H1 (cell line): ENCODE measurements at regions not wholly inside any gene's neighbourhood (a gene's known extent, or its start where the extent isn't known, plus 50 kb on each side); places are given as distances from the start of the nearest gene placed in this dataset.

Source experiments
- CTBP2 ChIP-seq: IDR thresholded peaks from 2 replicates; pipeline ENCODE4 v1.7.0; 2011; ENCODE audit warnings: borderline replicate concordance, mild to moderate bottlenecking, moderate library complexity, mixed read lengths, low read length; ENCODE audit not compliant: insufficient read depth, insufficient read length
- CTCF ChIP-seq, 3 experiments: IDR thresholded peaks; 1 replicate in 2 of 3; 2 replicates in 1 of 3; pipeline versions ENCODE4 v1.5.1 to v1.6.1; 2011; ENCODE audit warnings: low read length in 3 of 3, mild to moderate bottlenecking in 3 of 3, inconsistent platforms in 2 of 3, low read depth in 1 of 3, moderate library complexity in 1 of 3; ENCODE audit not compliant: insufficient read depth in 1 of 3; ENCODE audit errors: control extremely low read depth in 1 of 3
- EZH2 ChIP-seq: fragments of 200-600 bp; sonication (generic); IDR thresholded peaks from 2 replicates; pipeline ENCODE4 v1.7.1; 2012; ENCODE audit warnings: low read depth, mild to moderate bottlenecking, moderate library complexity, low read length, inconsistent platforms; ENCODE audit not compliant: severe bottlenecking
- MAX ChIP-seq: IDR thresholded peaks from 2 replicates; pipeline ENCODE4 v1.6.1; 2012; ENCODE audit warnings: inconsistent platforms
- POLR2A ChIP-seq, 2 experiments: IDR thresholded peaks; 1 replicate in 1 of 2; 2 replicates in 1 of 2; pipeline ENCODE4 v1.6.1; 2011; ENCODE audit warnings: low read depth in 2 of 2, low read length in 2 of 2, mild to moderate bottlenecking in 2 of 2; ENCODE audit errors: control extremely low read depth in 1 of 2
- POLR2AphosphoS5 ChIP-seq: IDR thresholded peaks from 2 replicates; pipeline ENCODE4 v1.6.1; 2011; ENCODE audit warnings: low read depth, low read length
- POU5F1 ChIP-seq: IDR thresholded peaks from 2 replicates; pipeline ENCODE4 v1.6.1; 2011; ENCODE audit warnings: low read depth, mild to moderate bottlenecking, low read length, moderate library complexity
- RAD21 ChIP-seq, 2 experiments: IDR thresholded peaks in 1 of 2; conservative IDR thresholded peaks in 1 of 2; 2 replicates each; pipeline ENCODE4 v1.6.1; 2011; ENCODE audit warnings: low read depth in 2 of 2, low read length in 2 of 2, improper control_type of control experiment in 1 of 2, inconsistent platforms in 1 of 2, mild to moderate bottlenecking in 1 of 2, moderate library complexity in 1 of 2

GRCh38 chr7:98722402-98722801, 105.3 kb downstream of the NPTX2 start:
- TF ChIP-seq POLR2AphosphoS5 (no peak), POU5F1 (no peak), CTCF (IDR thresholded peaks at IDR 0.05; ENCODE audit: control extremely low read depth in 1 of 3, insufficient read depth in 1 of 3, low read depth in 1 of 3, low read length in 3 of 3) (no peak), CTBP2 (no peak), POLR2A (IDR thresholded peaks at IDR 0.05; ENCODE audit: control extremely low read depth in 1 of 2, low read depth in 2 of 2, low read length in 2 of 2) (no peak), MAX (no peak), EZH2 (no peak), RAD21 (IDR thresholded peaks at IDR 0.05 in 1 of 2, conservative IDR thresholded peaks at IDR 0.05 in 1 of 2; ENCODE audit: low read depth in 2 of 2, low read length in 2 of 2) (no peak)
